GM18951 (cell line): ENCODE measurements at regions not wholly inside any gene's neighbourhood (a gene's known extent, or its start where the extent isn't known, plus 50 kb on each side); places are given as distances from the start of the nearest gene placed in this dataset.

Experiments
- POLR2A ChIP-seq: IDR thresholded peaks from 4 replicates; pipeline ENCODE4 v1.6.1; 2011; ENCODE audit warnings: mild to moderate bottlenecking; ENCODE audit not compliant: insufficient read length, insufficient read depth; ENCODE audit errors: extremely low read depth
- in situ Hi-C: fragments of 300-500 bp; cut with MboI; formaldehyde crosslinking; loops from one replicate; pipeline ENCODE4 v1.12.0; 2022; ENCODE audit warnings: low sequenced_read_pairs, mixed read lengths, inconsistent platforms; ENCODE audit not compliant: unreplicated experiment

- in situ Hi-C loops, result no loop called here
- no peak for TF ChIP-seq POLR2A
Observed at GRCh38 chr1:54465351-54465811, 59.2 kb upstream of the SSBP3 start.

GRCh38 chr1:54464477-54465146 lies 58.4 kb upstream of the SSBP3 start:
- in situ Hi-C loops, result no loop called here
- no peak for TF ChIP-seq POLR2A

GRCh38 chr1:54464031-54464476 lies 57.9 kb upstream of the SSBP3 start:
- in situ Hi-C loops, result no loop called here
- no peak for TF ChIP-seq POLR2A

GRCh38 chr1:54463259-54464030 lies 57.3 kb upstream of the SSBP3 start:
- no peak for TF ChIP-seq POLR2A
- in situ Hi-C loops, result no loop called here

GRCh38 chr1:54462597-54463258 lies 56.5 kb upstream of the SSBP3 start:
- TF ChIP-seq POLR2A, result no peak
- in situ Hi-C loops, result no loop called here

- in situ Hi-C loops, result no loop called here
- no peak for TF ChIP-seq POLR2A
Observed at GRCh38 chr1:54461731-54462596, 55.8 kb upstream of the SSBP3 start.

- no peak for TF ChIP-seq POLR2A
- in situ Hi-C loops, result no loop called here
Observed at GRCh38 chr1:54460861-54461387, 54.7 kb upstream of the SSBP3 start.

GRCh38 chr1:54460351-54460750 lies 54.2 kb upstream of the SSBP3 start:
- in situ Hi-C loops, result no loop called here

GRCh38 chr1:54459726-54460191 lies 53.6 kb upstream of the SSBP3 start:
- TF ChIP-seq POLR2A, result no peak
- in situ Hi-C loops, result no loop called here

More at GRCh38 chr1:54460351-54460750, 54.2 kb upstream of the SSBP3 start:
- no peak for TF ChIP-seq POLR2A

- in situ Hi-C loops, result no loop called here
- TF ChIP-seq POLR2A, result no peak
Observed at GRCh38 chr1:54459140-54459539, 52.9 kb upstream of the SSBP3 start.

- in situ Hi-C loops, result no loop called here
- TF ChIP-seq POLR2A, result no peak
Observed at GRCh38 chr1:54456921-54457529, 50.8 kb upstream of the SSBP3 start.

GRCh38 chr1:54456361-54456760 lies 50.2 kb upstream of the SSBP3 start:
- in situ Hi-C loops, result no loop called here
- no peak for TF ChIP-seq POLR2A
